ENCODE measurements at regions not wholly inside any gene's neighbourhood (a gene's known extent, or its start where the extent isn't known, plus 50 kb on each side); places are given as distances from the start of the nearest gene placed in this dataset.

DNA sequence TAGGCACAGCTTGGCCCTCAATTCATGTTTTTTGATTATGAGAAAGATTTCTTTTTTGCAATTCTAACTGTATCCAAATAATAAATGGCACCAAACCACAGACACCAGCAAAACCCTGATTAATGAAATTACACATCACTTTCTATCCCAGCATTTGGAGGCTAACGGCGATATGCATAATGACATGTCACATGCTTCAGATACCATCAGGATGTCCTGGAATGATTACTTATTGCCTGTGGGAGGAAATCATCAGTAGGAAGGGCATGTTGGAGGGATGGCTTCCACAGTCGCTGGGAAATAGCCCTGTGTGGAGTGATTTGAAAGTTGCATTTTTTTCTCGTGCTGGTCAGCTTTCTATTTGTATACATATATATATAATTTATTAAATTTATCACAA, 121.7 kb downstream of the CMPK2 start:
- DNase-seq (ENCODE audit: low spot score), result no peak

DNA sequence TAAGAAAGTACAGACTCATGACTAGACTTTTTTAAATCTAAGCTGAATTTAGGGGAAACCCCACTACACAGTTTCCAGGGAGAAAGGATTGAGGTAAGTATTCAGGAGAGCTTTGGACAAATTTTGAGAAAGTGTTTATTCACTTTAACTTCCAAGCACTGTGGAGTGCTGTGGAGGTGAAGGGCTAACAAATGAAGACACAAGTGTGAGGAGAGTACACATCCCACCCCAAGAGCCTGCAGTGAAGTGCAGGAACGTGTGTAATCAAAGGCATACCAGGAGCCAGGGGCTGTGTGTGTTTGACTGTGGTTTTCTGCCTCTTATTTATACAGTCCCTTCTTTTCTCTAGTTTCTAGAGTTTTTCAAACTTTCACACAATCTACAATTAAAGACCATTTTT, 118.3 kb downstream of the CMPK2 start:
- no peak for DNase-seq (ENCODE audit: low spot score)

DNA sequence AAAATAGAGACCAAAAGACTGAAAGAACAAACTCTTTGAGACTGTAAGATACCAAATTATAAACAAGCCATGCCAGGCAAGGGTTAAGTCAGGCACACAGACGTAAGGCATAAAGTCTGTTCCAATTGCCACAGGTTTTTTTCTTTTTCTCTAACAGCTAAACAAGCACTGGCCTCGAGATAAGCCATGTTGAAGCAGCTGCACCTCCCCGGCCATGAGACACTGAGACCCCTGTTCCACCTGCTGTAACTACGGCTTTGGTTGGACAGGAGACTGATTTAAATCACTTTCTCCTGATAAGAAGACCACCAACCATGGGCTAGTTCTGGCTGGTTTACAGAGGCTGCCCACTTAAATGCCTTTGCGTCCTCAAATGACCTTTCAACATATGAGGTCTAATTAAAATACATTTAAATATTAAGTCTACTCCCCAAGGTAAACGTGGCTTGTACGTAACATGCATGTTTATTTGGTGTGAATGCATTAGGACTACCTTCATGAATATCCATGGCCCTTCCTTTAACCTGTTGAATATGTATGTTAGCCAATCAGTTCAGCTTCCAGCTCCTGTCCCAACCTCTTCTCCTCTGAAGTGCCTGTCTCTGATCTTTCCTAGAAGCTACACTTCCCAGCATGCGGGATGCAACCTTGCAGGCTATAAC, 117.2 kb downstream of the CMPK2 start:
- DNase-seq (ENCODE audit: low spot score), result no peak

DNA sequence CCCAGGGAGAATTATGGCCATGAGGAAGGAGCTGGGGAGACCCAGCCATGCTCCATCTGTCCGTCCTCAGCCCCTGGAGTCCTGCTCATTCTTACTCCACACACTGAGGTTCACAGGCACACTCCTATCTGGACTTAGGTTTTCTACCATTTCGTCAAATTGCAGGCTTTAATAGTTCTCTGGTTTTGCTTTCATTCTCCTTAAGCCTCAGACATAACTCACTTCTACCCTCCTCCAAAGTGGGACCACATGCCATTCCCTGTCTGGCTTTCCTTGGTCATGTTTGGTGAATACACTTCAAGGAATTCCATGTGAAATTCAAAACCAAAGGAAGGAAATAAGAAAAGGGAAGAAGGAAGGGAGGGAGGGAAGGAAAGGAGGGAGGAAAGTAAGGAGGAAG, 115.7 kb downstream of the CMPK2 start:
- DNase-seq (ENCODE audit: low spot score), result no peak

DNA sequence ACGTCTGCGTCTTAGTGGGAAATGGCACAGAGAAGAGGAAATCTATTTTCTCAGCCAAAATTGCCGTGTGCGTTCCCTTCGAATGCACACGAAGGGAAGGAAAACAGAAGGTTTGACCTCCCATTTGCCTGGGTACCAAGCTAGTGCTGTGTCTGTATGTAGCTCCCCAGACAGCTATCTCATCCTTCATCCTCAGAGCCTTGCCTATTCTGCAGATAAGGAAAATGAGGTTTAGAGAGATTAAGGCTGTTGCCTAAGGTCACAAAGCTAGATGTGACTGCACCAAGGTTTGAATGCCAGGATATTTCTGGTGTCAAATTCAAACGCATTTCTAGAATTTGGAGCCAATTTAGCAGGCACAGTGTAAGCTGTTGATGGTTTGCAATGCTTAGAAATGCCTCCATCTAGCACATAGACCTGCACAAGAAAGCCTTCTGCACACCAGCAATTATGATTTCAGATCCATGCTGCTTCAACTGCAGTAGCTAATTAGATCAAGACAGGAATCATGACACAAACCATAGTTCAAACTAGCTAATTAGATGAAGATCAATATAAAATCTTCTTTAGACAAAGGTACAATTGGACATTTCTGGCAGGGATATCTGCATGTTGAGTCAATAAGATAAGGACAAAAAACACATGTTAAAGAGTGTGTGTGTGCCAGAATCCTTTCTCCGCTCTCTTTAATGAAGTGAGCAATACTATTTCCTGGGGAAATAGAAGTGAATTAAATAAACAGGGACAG, 115.1 kb downstream of the CMPK2 start:
- DNase-seq (ENCODE audit: low spot score), result no peak

DNA sequence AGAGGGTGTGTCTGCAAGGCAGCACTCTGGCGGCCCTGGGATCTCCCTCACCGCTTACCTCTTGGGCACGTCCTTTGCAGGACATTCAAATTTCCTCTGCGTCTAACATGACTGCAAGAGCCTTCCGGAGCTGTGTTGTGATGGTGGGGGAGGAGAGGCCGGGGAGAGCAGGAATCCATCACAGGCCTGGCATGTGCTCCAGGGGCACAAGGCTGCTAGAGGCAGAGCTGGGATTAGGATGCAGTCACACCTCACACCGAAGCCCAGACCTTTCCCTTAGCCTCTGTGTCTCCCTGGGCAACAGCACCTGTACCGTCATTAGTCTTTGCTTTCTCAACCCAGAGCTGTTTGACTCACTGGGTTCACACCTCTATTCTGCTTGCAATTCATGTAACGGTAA, 111.3 kb downstream of the CMPK2 start:
- no peak for DNase-seq (ENCODE audit: low spot score)

DNA sequence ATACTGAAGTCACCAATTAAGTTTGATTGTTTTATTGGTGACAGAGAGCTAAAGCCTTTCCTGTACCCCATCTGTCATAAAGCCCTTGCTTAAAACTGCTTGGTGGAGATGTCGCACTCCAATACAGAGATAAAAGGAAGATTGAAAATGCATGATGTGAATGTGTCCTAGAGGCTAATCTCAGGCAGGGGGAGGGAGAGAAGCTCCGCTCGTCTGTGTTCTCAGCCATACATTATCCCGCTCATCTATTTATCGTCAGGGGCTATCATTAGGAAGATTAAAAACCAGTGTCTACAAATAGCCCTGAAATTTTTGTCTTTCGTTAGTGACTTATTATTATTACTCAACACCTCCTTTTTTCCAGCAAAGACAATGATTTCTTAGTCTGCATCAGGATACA, 110.3 kb downstream of the CMPK2 start:
- DNase-seq (ENCODE audit: low spot score), result no peak

DNA sequence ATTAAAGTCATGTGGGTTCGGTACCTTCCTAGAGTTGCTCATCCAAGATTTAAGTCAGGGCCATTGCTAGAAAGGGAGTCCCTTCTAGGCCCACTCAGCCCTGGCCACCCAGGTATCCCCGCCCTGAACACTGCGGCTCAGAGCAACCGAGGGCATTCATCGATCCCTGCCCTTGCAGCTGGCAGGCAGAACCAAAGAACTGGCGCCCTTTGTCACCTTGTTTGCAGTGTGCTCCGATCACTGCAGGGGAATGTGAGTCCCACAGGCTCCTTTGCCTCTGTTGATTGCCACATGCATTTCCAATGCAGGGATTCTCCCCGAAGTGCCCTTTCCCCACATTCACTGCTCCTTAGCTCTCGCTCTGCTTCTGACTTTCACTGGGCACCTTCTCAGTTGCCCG, 108.5 kb downstream of the CMPK2 start:
- no peak for DNase-seq (ENCODE audit: low spot score)

DNA sequence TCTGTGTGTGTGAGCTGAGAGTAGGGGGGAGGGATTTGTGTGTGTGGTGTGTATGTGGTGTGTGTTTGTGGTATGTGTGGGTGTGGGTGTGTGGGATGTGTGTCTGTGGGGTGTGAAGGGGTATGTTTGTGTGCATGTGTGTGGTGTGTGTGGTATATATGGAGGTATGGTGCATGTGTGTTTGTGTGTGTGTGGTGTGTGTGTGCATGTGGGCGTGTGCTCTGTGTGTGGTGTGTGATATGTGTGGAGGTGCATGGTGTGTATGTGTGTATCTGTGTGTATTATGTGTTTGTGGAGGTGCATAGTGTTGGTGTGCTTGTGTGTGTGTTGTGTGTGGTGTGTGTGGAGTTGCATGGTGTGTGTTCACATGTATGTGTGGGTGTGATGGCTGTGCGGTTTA, 106.0 kb downstream of the CMPK2 start:
- DNase-seq (ENCODE audit: low spot score), result no peak

DNA sequence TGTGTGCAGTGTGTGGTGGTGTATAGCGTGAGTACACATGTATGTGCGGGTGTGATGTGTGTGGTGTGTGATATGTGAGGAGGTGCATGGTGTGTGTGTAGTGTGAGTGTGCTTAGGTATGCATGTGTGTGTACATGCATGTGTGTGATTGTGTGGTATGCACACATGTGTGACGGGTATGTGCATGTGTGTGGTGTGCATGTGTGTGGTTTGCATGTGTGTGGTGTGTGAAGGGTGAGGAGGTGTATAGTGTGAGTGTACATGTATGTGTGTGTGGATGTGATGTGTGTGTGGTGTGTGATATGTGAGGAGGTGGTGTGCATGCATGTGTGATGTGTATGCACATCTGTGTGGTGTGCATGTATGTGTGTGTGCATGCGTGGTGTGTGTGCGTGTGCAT, 105.6 kb downstream of the CMPK2 start:
- DNase-seq (ENCODE audit: low spot score), result no peak

DNA sequence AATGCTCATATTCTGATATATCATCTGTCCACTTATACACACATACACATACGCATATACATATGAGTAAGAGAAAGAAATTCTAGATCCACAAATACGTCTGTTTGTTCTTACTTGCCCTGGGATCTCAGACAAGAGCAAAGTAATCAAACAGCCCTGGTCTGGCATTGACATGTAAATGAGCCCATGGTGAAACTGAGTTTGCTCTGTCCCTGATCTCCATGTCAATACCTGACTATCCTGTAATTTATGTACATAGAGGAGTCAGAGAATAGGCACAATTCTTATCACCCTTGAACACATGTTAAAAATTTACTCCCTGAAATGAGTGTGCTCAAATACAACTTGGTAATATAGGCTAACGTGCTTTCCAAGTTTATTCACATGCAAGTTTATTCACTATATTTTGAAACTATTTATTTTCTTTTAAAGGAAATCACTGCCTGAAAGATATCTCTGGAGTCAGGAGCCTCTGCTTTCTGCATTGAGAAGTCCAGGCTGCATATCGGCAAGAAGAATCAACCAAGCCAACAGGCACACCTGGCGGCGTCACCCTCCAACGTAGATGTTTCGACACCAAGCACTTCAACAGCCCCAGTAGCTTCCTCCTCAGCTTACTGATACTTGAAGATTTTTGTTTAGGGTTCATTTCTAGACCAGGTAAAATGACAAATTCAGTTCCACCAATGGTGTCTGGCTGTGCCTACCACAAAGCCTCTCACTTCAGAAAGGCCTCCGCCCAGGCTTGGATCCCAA, 100.6 kb downstream of the CMPK2 start:
- DNase-seq (ENCODE audit: low spot score), result no peak

DNA sequence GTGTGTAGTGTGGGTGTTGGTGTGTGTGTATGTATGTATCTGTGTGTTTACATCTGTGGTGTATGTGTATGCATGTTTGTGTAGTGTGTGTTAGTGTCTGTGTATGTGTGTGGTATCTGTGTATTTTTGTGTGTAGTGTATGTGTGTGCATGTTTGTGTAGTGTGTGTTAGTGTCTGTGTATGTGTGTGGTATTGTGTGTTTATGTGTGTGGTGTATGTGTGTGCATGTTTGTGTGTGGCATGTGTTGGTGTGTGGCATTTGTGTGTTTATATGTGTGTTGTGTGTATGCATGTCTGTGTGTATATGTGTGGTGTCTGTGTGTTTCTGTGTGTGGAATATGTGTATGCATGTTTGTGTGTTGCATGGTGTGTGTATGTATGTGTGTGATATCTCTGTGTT, 96.4 kb downstream of the CMPK2 start:
- DNase-seq (ENCODE audit: low spot score), result no peak

DNA sequence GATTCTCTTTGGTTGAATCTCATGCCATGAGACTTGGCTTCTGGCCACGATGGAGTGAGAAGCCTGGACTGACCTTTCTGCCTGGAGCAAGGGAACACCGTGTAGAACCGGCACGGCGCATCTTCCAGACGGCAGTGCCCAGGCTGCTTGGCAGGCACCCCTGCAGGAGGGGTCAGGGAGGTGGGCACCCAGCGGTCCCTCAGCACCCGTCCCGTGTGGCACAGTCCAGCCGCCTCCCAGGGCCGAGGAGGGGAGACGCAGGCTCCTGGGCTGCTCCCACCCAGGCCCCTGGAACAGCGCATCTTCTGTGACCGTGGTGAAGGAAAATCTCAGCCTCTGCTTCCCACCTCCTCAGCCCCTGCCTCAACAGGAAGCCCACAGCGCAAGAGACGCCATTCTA, 95.7 kb downstream of the CMPK2 start:
- no peak for DNase-seq (ENCODE audit: low spot score)

DNA sequence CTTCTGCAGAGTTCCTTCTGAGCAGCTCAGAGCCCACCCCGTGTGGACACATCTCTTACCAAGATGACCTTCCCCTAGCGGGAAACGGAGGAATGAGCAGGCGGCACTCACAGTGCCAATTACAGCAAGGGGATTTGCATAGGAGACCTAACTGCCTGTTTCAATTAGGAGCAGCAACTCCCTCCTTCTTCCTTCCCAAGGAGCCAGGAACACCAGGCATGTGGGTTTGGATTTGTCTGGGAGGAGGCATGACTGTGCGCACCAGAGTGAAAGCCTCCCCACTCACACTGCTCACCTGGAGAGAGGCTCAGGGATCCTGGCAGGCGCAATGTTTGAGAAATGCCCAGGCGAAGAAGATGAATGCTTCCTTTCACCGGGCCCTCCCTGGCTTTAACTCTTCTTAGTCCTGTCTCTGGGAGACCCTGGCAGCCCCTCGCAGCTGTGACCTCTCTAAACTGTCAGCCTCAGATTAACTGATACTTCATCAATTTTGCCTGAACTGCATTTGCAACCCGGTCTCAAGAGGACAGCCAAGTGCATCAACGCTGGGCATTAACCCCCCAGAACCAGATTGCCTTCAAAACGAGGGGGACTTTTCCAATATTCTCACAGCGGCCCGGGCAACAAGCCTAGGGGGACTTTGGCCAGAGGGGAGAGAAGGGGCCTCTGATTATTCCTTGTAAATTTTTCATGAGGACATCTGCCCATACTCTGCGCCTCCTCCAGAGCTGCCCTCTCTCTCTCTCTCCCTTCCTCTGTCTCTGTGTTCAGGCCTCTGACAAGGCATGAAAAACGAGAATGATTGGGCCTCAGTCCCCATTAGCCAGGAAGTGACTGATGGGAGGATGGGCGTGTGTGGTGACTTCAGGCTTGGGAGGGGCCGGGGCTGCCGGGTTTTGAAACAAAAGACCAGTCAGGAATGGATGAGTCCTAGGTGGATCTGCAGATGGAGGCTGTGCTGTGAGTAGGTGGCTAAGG, 93.8 kb downstream of the CMPK2 start:
- DNase-seq (ENCODE audit: low spot score), result peak; percentile 56

DNA sequence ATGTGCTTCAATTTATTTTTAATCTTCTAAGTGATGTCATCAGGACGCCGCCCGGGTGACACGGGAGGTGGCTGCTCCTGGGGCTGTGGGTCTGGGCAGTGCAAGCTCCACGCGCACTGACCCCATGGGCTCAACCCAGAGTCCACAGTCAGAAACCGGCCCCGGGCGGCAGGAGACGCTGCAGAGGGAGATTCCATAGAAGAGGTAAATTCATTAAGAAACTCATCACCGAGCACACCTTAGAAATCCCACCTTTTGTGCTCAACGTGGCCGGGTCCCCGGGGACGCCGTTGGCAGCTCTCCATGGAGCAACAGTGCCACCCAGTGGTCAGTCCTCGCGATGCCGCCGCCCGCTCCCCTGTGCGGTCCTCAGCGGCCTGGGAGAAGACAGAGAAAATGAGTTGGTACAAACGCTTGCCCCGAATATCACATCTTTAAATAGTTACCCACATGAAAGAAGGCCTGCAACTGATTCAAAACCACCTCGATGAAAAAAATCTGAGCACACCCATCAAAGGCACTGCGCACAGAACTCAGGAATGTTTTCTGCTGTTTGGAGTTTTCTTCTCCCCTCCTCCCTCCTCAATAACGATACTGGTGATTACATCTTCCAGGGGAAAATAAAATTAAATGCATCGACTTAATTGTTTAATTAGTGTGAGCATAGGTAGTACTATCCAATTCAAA, 92.6 kb downstream of the CMPK2 start:
- DNase-seq (ENCODE audit: low spot score), result peak; percentile 90

DNA sequence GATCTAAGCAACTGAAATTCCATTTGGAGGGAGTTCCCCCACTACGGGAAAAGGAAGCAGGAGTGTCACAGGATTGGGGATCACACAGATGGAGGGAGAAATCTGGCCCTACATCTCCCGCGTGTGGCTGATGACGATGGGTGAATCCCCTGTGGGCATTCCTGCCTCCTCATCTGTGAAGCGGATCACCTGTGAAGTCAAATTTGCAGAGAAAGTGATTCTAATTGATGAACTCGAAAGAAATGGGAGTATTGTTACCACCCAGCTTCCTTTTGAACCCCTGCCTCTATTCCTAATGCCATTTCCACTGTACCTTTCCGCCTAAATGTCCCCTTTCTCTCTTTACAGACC, 92.0 kb downstream of the CMPK2 start:
- DNase-seq (ENCODE audit: low spot score), result no peak

DNA sequence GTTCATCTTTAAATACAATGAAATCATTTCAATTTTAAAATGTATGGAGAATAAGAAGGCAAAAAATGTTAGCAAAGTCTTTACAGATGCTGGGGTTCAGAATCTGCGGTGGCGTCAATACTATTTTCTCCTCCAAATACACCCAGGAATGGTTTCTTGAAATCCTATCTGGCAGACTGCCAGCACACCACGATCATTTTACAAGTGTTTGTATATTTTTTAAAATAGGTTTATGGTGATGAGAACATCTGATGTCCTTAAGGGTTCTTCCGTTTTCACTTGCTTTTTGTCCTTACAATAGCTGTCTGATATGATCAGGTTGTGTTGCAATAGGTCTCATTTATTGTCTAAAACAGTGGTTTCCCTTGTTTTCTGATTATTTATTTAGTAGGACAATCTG, 89.6 kb downstream of the CMPK2 start:
- DNase-seq (ENCODE audit: low spot score), result no peak

DNA sequence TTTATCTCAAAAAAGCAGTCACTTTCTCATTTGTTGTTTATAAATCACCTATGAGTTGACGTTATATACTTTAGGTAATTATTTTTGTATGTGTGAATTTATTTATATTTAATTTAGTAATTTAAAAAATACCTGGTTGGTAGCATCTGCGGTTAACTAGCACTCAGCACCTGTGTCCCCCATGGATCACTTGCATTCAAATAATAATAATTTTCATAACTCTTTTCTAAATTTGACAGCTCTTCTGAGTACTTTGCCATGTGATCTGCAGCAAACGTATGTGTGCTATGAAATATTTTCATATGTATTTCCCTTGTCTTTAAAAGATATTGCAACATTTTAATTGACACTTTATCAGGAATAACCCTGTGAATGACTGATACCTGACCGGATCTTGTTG, 88.1 kb downstream of the CMPK2 start:
- DNase-seq (ENCODE audit: low spot score), result no peak

DNA sequence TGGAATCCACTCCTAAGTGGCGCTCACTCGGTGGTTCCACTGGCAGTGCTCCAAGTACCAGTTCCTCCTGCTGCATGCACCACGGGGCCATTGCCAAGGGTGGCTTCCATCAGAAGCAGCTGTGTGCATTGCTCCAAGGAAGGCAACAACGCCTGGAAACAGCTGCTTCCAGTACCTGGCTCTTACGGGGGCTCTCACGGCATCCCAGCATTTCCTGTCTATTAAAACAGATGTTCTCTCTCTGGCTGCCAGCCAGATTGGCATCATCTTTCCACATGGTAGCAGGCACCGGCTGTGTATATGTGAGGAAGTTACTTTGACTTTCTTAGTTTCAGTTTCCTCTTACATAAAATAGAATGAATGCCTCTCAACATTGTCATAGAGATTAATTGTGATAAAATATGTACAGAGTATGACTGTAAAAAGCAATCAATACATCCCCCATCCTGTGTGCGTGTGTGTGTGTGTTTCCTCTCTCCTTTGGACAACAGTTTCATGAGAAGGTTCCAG, 84.9 kb downstream of the CMPK2 start:
- DNase-seq (ENCODE audit: low spot score), result no peak

DNA sequence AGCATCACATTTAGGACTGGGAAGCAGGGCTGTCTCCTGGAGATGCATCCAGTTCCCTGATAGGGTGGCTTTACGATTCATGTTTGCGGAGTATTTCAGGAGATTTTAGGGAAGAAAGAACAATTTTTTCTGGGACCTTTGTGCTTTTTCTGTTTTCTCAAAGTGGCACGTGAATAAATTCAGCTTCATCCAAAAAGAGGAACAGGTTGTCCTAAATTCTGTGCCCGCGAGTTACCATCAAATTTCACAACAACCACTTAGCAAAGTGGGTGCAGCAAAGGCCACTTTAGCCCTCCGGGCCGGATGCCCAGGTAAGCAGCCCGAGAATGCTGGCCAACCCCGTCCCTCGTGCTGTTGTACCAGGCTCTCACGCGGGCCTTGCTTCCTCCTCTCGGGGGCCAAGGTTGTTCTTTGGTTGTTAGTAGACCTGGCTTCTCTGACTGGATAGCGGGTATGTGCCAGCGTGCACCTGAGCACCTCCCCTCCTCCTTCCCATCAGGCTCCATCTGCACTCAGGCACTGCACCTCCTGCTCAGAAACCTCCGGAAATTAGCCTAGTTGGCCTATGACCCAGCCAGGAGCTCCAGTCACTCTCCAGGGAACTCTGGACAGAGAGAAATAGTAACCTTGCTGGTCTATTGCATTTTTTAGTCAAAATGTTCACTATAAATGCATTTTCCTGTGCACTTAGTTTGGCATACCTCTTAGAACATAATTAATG, 83.0 kb downstream of the CMPK2 start:
- no peak for DNase-seq (ENCODE audit: low spot score)

DNA sequence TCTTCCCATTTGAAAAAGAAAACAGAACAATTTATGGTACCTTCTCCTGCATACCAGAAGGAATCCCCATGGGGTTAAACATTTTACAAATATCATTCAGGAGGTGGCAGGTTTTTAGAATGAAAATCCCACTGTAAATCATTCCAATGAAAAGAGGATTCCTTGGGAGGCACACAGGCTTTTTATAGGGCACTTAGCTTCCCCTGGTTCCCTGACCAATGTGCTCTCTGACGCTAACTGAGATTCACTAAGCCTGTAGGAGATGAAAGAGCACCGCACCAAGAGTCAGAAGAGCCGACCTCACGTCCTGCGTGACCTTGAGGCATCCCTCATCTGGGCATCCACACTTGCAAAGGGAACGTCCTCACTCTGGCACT, 82.5 kb downstream of the CMPK2 start:
- no peak for DNase-seq (ENCODE audit: low spot score)

Measured in ecto neural progenitor cell (in vitro differentiated cells).